Uterus (tissue), 3 donors: ENCODE measurements at regions not wholly inside any gene's neighbourhood (a gene's known extent, or its start where the extent isn't known, plus 50 kb on each side); places are given as distances from the start of the nearest gene placed in this dataset.

ENCODE experiments used
- DNase-seq, 2 donors: peaks; one replicate each; pipeline ENCODE4 v3.0.0-alpha.2; 2019 to 2020
- H3K27ac ChIP-seq, 2 donors: fragments of 200-600 bp; sonication (generic); 1 replicate in 1 of 2; 2 replicates in 1 of 2; pipeline ENCODE4 v1.5.1; 2016 to 2018
- H3K27me3 ChIP-seq, 2 donors: fragments of 200-600 bp; sonication (generic); one replicate each; pipeline ENCODE4 v1.5.1; 2018 to 2019; ENCODE audit warnings: control low read depth in 1 of 2
- H3K36me3 ChIP-seq, 2 donors: fragments of 200-600 bp; sonication (generic); one replicate each; pipeline ENCODE4 v1.5.1; 2019; ENCODE audit warnings: control low read depth in 1 of 2
- H3K4me1 ChIP-seq, 2 donors: fragments of 200-600 bp; sonication (generic); one replicate each; pipeline ENCODE4 v1.5.1; 2018 to 2019; ENCODE audit warnings: control low read depth in 1 of 2
- H3K4me3 ChIP-seq, 2 donors: fragments of 200-600 bp; sonication (generic); 1 replicate in 1 of 2; 2 replicates in 1 of 2; pipeline ENCODE4 v1.5.1; 2018 to 2019; ENCODE audit warnings: mild to moderate bottlenecking in 1 of 2
- H3K9me3 ChIP-seq, 2 donors: fragments of 200-600 bp; sonication (generic); one replicate each; pipeline ENCODE4 v1.5.1; 2019; ENCODE audit warnings: control low read depth in 1 of 2
- CTCF ChIP-seq, 4 experiments: fragments of 200-600 bp in 2 of 4; fragments of 450-650 bp in 2 of 4; sonication (generic) in 2 of 4; IDR thresholded peaks; one replicate each; pipeline ENCODE4 v1.5.1; 2016 to 2019; ENCODE audit warnings: antibody characterized with exemption in 4 of 4, mild to moderate bottlenecking in 2 of 4, moderate library complexity in 1 of 4
- POLR2A ChIP-seq, 2 donors: fragments of 450-650 bp; IDR thresholded peaks; one replicate each; pipeline ENCODE4 v1.6.1; 2016; ENCODE audit warnings: antibody characterized with exemption in 2 of 2, mild to moderate bottlenecking in 1 of 2, moderate library complexity in 1 of 2
- intact Hi-C: fragments of 100-400 bp; cut with DNase I; formaldehyde crosslinking; loops from one replicate; pipeline ENCODE4 v1.15.1; 2023; ENCODE audit warnings: low total_unique reads
- donor health status: DM: yes; HTN: yes; CAD: no.

DNA sequence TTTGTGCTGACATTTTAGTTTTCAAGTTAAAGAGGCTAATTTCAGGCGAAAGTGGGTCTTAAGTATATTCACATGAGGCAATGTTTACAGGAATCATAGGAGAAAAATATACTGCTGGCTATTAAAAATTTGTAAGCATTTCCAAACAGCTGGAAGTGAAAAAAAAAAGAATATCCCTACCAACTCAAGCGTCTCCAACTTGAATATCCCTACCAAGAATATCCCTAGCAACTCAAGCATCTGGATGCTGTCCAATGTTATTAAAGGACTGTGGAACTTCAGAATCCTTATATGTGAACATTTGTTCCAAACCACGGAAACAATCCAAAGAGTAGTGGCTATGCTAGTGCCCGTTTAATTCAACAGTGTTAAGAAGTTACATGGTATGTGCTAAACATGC is 1303.0 kb downstream of the GATA3 start:
- DNase-seq: no peak
- H3K27me3 ChIP-seq: no peaks in the 10 kb centered on the region
- no peak overlapping the region for H3K4me3 ChIP-seq
- H3K9me3 ChIP-seq: no peaks in the 10 kb centered on the region
- H3K4me1 ChIP-seq: no peaks in the 10 kb centered on the region
- intact Hi-C loops: no loop called here
- TF ChIP-seq POLR2A (IDR thresholded peaks at IDR 0.05) (no peak), CTCF (IDR thresholded peaks at IDR 0.05) (no peak)
- H3K27ac ChIP-seq: no peak overlapping the region
- no peaks in the 10 kb centered on the region for H3K36me3 ChIP-seq

- DNase-seq: no peak
- H3K27me3 ChIP-seq: no peaks in the 10 kb centered on the region
- no peak for TF ChIP-seq POLR2A (IDR thresholded peaks at IDR 0.05)
- TF ChIP-seq CTCF (IDR thresholded peaks at IDR 0.05): no peak
- intact Hi-C loops: no loop called here
- H3K4me3 ChIP-seq: no peak overlapping the region
- no peaks in the 10 kb centered on the region for H3K9me3 ChIP-seq
- no peaks in the 10 kb centered on the region for H3K36me3 ChIP-seq
- no peak overlapping the region for H3K27ac ChIP-seq
- H3K4me1 ChIP-seq: no peaks in the 10 kb centered on the region
Measured at GRCh38 chr10:9362721-9363120, 1308.2 kb downstream of the GATA3 start.

- H3K4me1 ChIP-seq: no peaks in the 10 kb centered on the region
- intact Hi-C loops: no loop called here
- H3K4me3 ChIP-seq: no peak overlapping the region
- TF ChIP-seq POLR2A (IDR thresholded peaks at IDR 0.05) (no peak), CTCF (IDR thresholded peaks at IDR 0.05) (no peak)
- no peaks in the 10 kb centered on the region for H3K36me3 ChIP-seq
- no peak for DNase-seq
- no peaks in the 10 kb centered on the region for H3K9me3 ChIP-seq
- H3K27me3 ChIP-seq: no peaks in the 10 kb centered on the region
- no peak overlapping the region for H3K27ac ChIP-seq
Measured at GRCh38 chr10:9379183-9379582, 1324.7 kb downstream of the GATA3 start.

GRCh38 chr10:9381733-9382532 is 1327.4 kb downstream of the GATA3 start:
- Histone ChIP-seq H3K36me3 (no peaks in the 10 kb centered on the region), H3K4me3 (no peak overlapping the region), H3K9me3 (no peaks in the 10 kb centered on the region), H3K27ac (no peak overlapping the region), H3K4me1 (no peaks in the 10 kb centered on the region), H3K27me3 (no peaks in the 10 kb centered on the region)
- no peak for DNase-seq
- TF ChIP-seq CTCF (IDR thresholded peaks at IDR 0.05) (no peak), POLR2A (IDR thresholded peaks at IDR 0.05) (no peak)
- intact Hi-C loops: no loop called here

- no peaks in the 10 kb centered on the region for H3K4me1 ChIP-seq
- H3K36me3 ChIP-seq: no peaks in the 10 kb centered on the region
- H3K27me3 ChIP-seq: no peaks in the 10 kb centered on the region
- H3K9me3 ChIP-seq: no peaks in the 10 kb centered on the region
- no peak overlapping the region for H3K4me3 ChIP-seq
- no peak overlapping the region for H3K27ac ChIP-seq
- intact Hi-C loops: no loop called here
- no peak for DNase-seq
- TF ChIP-seq POLR2A (IDR thresholded peaks at IDR 0.05) (no peak), CTCF (IDR thresholded peaks at IDR 0.05) (no peak)
Measured at GRCh38 chr10:9382533-9382866, 1328.0 kb downstream of the GATA3 start.
